ENCODE measurements at regions not wholly inside any gene's neighbourhood (a gene's known extent, or its start where the extent isn't known, plus 50 kb on each side); places are given as distances from the start of the nearest gene placed in this dataset.

DNA sequence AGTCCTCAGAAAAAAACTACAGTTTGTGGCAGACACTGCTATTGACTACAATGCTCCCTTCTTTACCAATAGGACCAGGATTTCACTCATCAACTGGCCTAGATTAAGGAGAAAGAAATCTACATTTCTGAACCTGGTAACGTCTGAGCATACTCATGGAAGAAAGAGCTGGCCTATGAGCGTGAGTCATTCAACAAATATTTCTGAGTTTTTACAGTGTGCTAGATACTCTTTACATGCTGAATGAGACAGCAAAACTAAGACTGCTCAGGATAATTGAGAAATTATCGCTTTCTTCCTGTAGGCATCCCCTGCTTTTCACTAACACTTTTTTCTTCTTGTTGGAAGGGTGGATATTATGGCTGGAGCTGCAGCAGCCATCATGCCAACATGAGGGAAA, 609.7 kb downstream of the TNS3 start:
- Histone ChIP-seq H3K27ac (ENCODE audit: low read depth) (no peak overlapping the region), H2AFZ (no peak overlapping the region), H3K4me1 (ENCODE audit: insufficient read depth) (no peaks in the 10 kb centered on the region), H3K9me2 (ENCODE audit: insufficient read depth) (peaks cover 2% of the 10 kb centered on the region; the same call in 1 of the 2 replicates), H3K36me3 (ENCODE audit: insufficient read depth) (no peaks in the 10 kb centered on the region), H4K20me1 (replicated peaks; ENCODE audit: insufficient read depth) (no peaks in the 10 kb centered on the region), H3K4me2 (no peak overlapping the region), H3K27me3 (ENCODE audit: insufficient read depth) (no peaks in the 10 kb centered on the region), H3K4me3 (no peak overlapping the region), H3K79me2 (replicated peaks; ENCODE audit: insufficient read depth) (no peaks in the 10 kb centered on the region), H3F3A (replicated peaks; ENCODE audit: low read depth) (no peaks in the 10 kb centered on the region)
- DNase-seq (ENCODE audit: low spot score): peak; percentile 1
- H3K4me1 Mint-ChIP-seq: no peaks in the 10 kb centered on the region
- TF ChIP-seq, protein P1, sequence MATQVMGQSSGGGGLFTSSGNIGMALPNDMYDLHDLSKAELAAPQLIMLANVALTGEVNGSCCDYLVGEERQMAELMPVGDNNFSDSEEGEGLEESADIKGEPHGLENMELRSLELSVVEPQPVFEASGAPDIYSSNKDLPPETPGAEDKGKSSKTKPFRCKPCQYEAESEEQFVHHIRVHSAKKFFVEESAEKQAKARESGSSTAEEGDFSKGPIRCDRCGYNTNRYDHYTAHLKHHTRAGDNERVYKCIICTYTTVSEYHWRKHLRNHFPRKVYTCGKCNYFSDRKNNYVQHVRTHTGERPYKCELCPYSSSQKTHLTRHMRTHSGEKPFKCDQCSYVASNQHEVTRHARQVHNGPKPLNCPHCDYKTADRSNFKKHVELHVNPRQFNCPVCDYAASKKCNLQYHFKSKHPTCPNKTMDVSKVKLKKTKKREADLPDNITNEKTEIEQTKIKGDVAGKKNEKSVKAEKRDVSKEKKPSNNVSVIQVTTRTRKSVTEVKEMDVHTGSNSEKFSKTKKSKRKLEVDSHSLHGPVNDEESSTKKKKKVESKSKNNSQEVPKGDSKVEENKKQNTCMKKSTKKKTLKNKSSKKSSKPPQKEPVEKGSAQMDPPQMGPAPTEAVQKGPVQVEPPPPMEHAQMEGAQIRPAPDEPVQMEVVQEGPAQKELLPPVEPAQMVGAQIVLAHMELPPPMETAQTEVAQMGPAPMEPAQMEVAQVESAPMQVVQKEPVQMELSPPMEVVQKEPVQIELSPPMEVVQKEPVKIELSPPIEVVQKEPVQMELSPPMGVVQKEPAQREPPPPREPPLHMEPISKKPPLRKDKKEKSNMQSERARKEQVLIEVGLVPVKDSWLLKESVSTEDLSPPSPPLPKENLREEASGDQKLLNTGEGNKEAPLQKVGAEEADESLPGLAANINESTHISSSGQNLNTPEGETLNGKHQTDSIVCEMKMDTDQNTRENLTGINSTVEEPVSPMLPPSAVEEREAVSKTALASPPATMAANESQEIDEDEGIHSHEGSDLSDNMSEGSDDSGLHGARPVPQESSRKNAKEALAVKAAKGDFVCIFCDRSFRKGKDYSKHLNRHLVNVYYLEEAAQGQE (IDR thresholded peaks at IDR 0.05; ENCODE audit: unreplicated experiment): no peak
- TF ChIP-seq, protein P2, sequence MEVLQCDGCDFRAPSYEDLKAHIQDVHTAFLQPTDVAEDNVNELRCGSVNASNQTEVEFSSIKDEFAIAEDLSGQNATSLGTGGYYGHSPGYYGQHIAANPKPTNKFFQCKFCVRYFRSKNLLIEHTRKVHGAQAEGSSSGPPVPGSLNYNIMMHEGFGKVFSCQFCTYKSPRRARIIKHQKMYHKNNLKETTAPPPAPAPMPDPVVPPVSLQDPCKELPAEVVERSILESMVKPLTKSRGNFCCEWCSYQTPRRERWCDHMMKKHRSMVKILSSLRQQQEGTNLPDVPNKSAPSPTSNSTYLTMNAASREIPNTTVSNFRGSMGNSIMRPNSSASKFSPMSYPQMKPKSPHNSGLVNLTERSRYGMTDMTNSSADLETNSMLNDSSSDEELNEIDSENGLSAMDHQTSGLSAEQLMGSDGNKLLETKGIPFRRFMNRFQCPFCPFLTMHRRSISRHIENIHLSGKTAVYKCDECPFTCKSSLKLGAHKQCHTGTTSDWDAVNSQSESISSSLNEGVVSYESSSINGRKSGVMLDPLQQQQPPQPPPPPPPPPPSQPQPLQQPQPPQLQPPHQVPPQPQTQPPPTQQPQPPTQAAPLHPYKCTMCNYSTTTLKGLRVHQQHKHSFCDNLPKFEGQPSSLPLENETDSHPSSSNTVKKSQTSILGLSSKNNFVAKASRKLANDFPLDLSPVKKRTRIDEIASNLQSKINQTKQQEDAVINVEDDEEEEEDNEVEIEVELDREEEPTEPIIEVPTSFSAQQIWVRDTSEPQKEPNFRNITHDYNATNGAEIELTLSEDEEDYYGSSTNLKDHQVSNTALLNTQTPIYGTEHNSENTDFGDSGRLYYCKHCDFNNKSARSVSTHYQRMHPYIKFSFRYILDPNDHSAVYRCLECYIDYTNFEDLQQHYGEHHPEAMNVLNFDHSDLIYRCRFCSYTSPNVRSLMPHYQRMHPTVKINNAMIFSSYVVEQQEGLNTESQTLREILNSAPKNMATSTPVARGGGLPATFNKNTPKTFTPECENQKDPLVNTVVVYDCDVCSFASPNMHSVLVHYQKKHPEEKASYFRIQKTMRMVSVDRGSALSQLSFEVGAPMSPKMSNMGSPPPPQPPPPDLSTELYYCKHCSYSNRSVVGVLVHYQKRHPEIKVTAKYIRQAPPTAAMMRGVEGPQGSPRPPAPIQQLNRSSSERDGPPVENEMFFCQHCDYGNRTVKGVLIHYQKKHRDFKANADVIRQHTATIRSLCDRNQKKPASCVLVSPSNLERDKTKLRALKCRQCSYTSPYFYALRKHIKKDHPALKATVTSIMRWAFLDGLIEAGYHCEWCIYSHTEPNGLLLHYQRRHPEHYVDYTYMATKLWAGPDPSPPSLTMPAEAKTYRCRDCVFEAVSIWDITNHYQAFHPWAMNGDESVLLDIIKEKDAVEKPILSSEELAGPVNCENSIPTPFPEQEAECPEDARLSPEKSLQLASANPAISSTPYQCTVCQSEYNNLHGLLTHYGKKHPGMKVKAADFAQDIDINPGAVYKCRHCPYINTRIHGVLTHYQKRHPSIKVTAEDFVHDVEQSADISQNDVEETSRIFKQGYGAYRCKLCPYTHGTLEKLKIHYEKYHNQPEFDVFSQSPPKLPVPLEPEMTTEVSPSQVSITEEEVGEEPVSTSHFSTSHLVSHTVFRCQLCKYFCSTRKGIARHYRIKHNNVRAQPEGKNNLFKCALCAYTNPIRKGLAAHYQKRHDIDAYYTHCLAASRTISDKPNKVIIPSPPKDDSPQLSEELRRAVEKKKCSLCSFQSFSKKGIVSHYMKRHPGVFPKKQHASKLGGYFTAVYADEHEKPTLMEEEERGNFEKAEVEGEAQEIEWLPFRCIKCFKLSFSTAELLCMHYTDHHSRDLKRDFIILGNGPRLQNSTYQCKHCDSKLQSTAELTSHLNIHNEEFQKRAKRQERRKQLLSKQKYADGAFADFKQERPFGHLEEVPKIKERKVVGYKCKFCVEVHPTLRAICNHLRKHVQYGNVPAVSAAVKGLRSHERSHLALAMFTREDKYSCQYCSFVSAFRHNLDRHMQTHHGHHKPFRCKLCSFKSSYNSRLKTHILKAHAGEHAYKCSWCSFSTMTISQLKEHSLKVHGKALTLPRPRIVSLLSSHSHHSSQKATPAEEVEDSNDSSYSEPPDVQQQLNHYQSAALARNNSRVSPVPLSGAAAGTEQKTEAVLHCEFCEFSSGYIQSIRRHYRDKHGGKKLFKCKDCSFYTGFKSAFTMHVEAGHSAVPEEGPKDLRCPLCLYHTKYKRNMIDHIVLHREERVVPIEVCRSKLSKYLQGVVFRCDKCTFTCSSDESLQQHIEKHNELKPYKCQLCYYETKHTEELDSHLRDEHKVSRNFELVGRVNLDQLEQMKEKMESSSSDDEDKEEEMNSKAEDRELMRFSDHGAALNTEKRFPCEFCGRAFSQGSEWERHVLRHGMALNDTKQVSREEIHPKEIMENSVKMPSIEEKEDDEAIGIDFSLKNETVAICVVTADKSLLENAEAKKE (CRISPR knock-in tag; IDR thresholded peaks at IDR 0.05): no peak
- TF ChIP-seq CREB1 (CRISPR knock-in tag; IDR thresholded peaks at IDR 0.05; ENCODE audit: low read depth) (no peak), JUNB (IDR thresholded peaks at IDR 0.05; ENCODE audit: unreplicated experiment) (no peak), ZNF331 (CRISPR knock-in tag; IDR thresholded peaks at IDR 0.05; ENCODE audit: low read depth) (no peak), EZH2phosphoT487 (IDR thresholded peaks at IDR 0.05; ENCODE audit: unreplicated experiment) (no peak), NANOG (IDR thresholded peaks at IDR 0.05; ENCODE audit: borderline replicate concordance) (no peak), EZH2 (IDR thresholded peaks at IDR 0.05; ENCODE audit: low read depth, unreplicated experiment) (no peak), POLR2AphosphoS5 (IDR thresholded peaks at IDR 0.05; ENCODE audit: low read depth) (no peak), ZNF114 (CRISPR knock-in tag; IDR thresholded peaks at IDR 0.05) (no peak), STAT1 (IDR thresholded peaks at IDR 0.05; ENCODE audit: unreplicated experiment) (no peak)
- TF ChIP-seq, protein P3, sequence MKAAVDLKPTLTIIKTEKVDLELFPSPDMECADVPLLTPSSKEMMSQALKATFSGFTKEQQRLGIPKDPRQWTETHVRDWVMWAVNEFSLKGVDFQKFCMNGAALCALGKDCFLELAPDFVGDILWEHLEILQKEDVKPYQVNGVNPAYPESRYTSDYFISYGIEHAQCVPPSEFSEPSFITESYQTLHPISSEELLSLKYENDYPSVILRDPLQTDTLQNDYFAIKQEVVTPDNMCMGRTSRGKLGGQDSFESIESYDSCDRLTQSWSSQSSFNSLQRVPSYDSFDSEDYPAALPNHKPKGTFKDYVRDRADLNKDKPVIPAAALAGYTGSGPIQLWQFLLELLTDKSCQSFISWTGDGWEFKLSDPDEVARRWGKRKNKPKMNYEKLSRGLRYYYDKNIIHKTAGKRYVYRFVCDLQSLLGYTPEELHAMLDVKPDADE (IDR thresholded peaks at IDR 0.05): no peak
- ATAC-seq: no peak
- H3K9me3 Mint-ChIP-seq: no peaks in the 10 kb centered on the region
- H3K27me3 Mint-ChIP-seq (ENCODE audit: insufficient read depth, low read depth, poor library complexity): no peaks in the 10 kb centered on the region
- H3K27ac Mint-ChIP-seq: no peak overlapping the region
- no peaks in the 10 kb centered on the region for H3K36me3 Mint-ChIP-seq (ENCODE audit: low read depth)
- H3K4me3 Mint-ChIP-seq: no peak overlapping the region
